Dedifferentiated amniotic fluid mesenchymal stem cell (primary cell): ENCODE measurements at regions not wholly inside any gene's neighbourhood (a gene's known extent, or its start where the extent isn't known, plus 50 kb on each side); places are given as distances from the start of the nearest gene placed in this dataset.
"Not testable (repeated sequence)": the region's sequence is repeated elsewhere in the genome, so short reads cannot be mapped to it uniquely, and the experiment has no call there.

Experiments used
- DNase-seq: peaks from one replicate; pipeline ENCODE4 v3.0.0-alpha.2; 2016; ENCODE audit errors: extremely low spot score

- DNase-seq: not testable (repeated sequence)
Measured at GRCh38 chr11:71721840-71722239, 111.2 kb upstream of the DEFB108B start.

- not testable (repeated sequence) for DNase-seq
Measured at GRCh38 chr11:71723991-71724390, 109.0 kb upstream of the DEFB108B start.

- not testable (repeated sequence) for DNase-seq
Measured at GRCh38 chr11:71730748-71731147, 102.3 kb upstream of the DEFB108B start.

GRCh38 chr11:71734368-71734767 lies 98.6 kb upstream of the DEFB108B start:
- not testable (repeated sequence) for DNase-seq

GRCh38 chr11:71738317-71738716 lies 94.7 kb upstream of the DEFB108B start:
- not testable (repeated sequence) for DNase-seq

- not testable (repeated sequence) for DNase-seq
Measured at GRCh38 chr11:71743385-71743784, 89.6 kb upstream of the DEFB108B start.

GRCh38 chr11:71745656-71746055 lies 87.3 kb upstream of the DEFB108B start:
- DNase-seq: not testable (repeated sequence)

- not testable (repeated sequence) for DNase-seq
Measured at GRCh38 chr11:71746263-71746662, 86.7 kb upstream of the DEFB108B start.

- DNase-seq: not testable (repeated sequence)
Measured at GRCh38 chr11:71748965-71749620, 83.9 kb upstream of the DEFB108B start.

GRCh38 chr11:71750908-71751307 lies 82.1 kb upstream of the DEFB108B start:
- DNase-seq: not testable (repeated sequence)

- DNase-seq: not testable (repeated sequence)
Measured at GRCh38 chr11:71764695-71765491, 68.1 kb upstream of the DEFB108B start.

GRCh38 chr11:71767016-71767415 lies 66.0 kb upstream of the DEFB108B start:
- not testable (repeated sequence) for DNase-seq

- not testable (repeated sequence) for DNase-seq
Measured at GRCh38 chr11:71772193-71772592, 60.8 kb upstream of the DEFB108B start.

GRCh38 chr11:71774603-71775222 lies 58.3 kb upstream of the DEFB108B start:
- DNase-seq: peak; percentile 7

GRCh38 chr11:71780116-71780515 lies 52.9 kb upstream of the DEFB108B start:
- DNase-seq: not testable (repeated sequence)

- not testable (repeated sequence) for DNase-seq
Measured at GRCh38 chr11:71780771-71781170, 52.2 kb upstream of the DEFB108B start.

- DNase-seq: not testable (repeated sequence)
Measured at GRCh38 chr11:71781491-71781890, 51.5 kb upstream of the DEFB108B start.

- DNase-seq: not testable (repeated sequence)
Measured at GRCh38 chr11:71782229-71782861, 50.7 kb upstream of the DEFB108B start.

GRCh38 chr11:71783191-71783590 lies 49.8 kb upstream of the DEFB108B start:
- DNase-seq: not testable (repeated sequence)
